PFSK-1 (cell line): ENCODE measurements at regions not wholly inside any gene's neighbourhood (a gene's known extent, or its start where the extent isn't known, plus 50 kb on each side); places are given as distances from the start of the nearest gene placed in this dataset.

Experiments used
- FOXP2 ChIP-seq: optimal IDR thresholded peaks from 2 replicates; pipeline ENCODE3; 2011; ENCODE audit warnings: borderline replicate concordance, control low read depth, inconsistent platforms; ENCODE audit not compliant: insufficient read depth; ENCODE audit errors: extremely low read length, extremely low read depth
- POLR2AphosphoS5 ChIP-seq: IDR thresholded peaks from 2 replicates; pipeline ENCODE4 v1.6.1; 2012; ENCODE audit warnings: low read depth, mild to moderate bottlenecking, control low read depth, low read length, moderate library complexity
- SIN3A ChIP-seq: IDR thresholded peaks from 2 replicates; pipeline ENCODE4 v1.6.1; 2012; ENCODE audit warnings: mild to moderate bottlenecking, low read length, moderate library complexity, borderline replicate concordance; ENCODE audit not compliant: insufficient read depth
- TAF1 ChIP-seq: IDR thresholded peaks from 2 replicates; pipeline ENCODE4 v1.6.1; 2012; ENCODE audit warnings: low read length, control low read depth, borderline replicate concordance; ENCODE audit not compliant: insufficient read depth
- TF ChIP-seq, protein P1 (sequence below), 2 experiments: IDR thresholded peaks; 2 replicates each; pipeline versions ENCODE4 v1.6.1 to v1.8.0; 2011 to 2012; ENCODE audit warnings: low read depth in 2 of 2, low read length in 2 of 2, control low read depth in 1 of 2, inconsistent platforms in 1 of 2, mild to moderate bottlenecking in 1 of 2, moderate library complexity in 1 of 2; ENCODE audit not compliant: insufficient read depth in 1 of 2

DNA sequence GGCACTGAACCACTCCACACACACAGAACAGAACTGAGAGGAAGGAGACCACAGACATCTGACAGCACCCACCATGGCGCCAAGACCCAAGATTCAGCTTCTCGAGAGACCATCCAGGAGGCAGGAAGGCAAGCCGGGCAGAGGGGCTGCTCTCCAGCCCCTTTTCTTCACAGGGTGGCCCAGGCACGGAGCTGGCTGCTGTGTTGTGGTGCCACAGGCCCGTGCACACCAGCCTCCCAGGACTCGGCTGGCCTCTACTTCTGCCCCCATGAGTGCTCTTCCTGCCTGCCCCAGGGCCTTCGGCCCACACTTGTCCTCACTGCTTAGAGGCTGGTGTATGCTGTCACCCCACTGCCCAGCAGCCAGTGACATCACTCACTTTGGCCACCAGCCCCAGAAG lies 547.6 kb upstream of the RAB6C start:
- TF ChIP-seq, protein P1, sequence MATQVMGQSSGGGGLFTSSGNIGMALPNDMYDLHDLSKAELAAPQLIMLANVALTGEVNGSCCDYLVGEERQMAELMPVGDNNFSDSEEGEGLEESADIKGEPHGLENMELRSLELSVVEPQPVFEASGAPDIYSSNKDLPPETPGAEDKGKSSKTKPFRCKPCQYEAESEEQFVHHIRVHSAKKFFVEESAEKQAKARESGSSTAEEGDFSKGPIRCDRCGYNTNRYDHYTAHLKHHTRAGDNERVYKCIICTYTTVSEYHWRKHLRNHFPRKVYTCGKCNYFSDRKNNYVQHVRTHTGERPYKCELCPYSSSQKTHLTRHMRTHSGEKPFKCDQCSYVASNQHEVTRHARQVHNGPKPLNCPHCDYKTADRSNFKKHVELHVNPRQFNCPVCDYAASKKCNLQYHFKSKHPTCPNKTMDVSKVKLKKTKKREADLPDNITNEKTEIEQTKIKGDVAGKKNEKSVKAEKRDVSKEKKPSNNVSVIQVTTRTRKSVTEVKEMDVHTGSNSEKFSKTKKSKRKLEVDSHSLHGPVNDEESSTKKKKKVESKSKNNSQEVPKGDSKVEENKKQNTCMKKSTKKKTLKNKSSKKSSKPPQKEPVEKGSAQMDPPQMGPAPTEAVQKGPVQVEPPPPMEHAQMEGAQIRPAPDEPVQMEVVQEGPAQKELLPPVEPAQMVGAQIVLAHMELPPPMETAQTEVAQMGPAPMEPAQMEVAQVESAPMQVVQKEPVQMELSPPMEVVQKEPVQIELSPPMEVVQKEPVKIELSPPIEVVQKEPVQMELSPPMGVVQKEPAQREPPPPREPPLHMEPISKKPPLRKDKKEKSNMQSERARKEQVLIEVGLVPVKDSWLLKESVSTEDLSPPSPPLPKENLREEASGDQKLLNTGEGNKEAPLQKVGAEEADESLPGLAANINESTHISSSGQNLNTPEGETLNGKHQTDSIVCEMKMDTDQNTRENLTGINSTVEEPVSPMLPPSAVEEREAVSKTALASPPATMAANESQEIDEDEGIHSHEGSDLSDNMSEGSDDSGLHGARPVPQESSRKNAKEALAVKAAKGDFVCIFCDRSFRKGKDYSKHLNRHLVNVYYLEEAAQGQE (IDR thresholded peaks at IDR 0.05; ENCODE audit: insufficient read depth in 1 of 2, low read depth in 2 of 2, low read length in 2 of 2), result no peak
- TF ChIP-seq POLR2AphosphoS5 (no peak), SIN3A (no peak), TAF1 (no peak), FOXP2 (no peak)

GRCh38 chr2:129436809-129437208 lies 542.7 kb upstream of the RAB6C start:
- TF ChIP-seq SIN3A, result no peak
- TF ChIP-seq, protein P1 (IDR thresholded peaks at IDR 0.05; ENCODE audit: insufficient read depth in 1 of 2, low read depth in 2 of 2, low read length in 2 of 2), result no peak
- TF ChIP-seq TAF1, result no peak
- no peak for TF ChIP-seq POLR2AphosphoS5
- TF ChIP-seq FOXP2, result no peak

GRCh38 chr2:129437725-129438124 lies 541.7 kb upstream of the RAB6C start:
- TF ChIP-seq FOXP2 (no peak), TAF1 (no peak), POLR2AphosphoS5 (no peak)

DNA sequence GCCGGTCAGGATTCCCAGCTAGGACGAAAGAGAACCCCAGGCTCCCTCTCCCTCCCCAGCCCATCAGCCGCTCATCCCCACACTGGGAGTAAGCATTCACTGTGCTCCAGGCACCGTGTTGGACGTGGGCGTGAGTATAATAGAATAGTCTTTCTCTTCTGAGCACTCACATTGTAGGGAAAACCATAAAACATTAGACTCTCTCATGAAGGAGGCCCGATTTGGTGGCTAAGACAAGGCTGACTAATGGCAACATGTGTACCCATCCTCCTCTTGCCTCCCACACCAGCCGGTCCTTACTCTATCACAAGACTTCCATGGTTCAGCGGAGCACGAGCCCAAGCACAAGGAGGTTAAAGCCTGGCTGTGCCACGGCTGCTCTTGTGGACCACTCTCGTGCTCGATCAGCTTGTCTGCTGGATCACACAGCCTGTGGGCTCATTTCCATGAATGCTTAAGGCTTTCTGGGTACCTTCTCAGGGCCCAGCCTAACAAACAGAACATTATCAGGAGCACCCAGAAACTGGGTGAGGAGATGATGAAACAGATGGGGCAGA lies 540.9 kb upstream of the RAB6C start:
- TF ChIP-seq TAF1 (no peak), SIN3A (no peak), FOXP2 (no peak), POLR2AphosphoS5 (no peak)
- TF ChIP-seq, protein P1 (IDR thresholded peaks at IDR 0.05; ENCODE audit: insufficient read depth in 1 of 2, low read depth in 2 of 2, low read length in 2 of 2), result no peak

- TF ChIP-seq FOXP2 (no peak), TAF1 (no peak), POLR2AphosphoS5 (no peak), SIN3A (no peak)
- TF ChIP-seq, protein P1 (IDR thresholded peaks at IDR 0.05; ENCODE audit: insufficient read depth in 1 of 2, low read depth in 2 of 2, low read length in 2 of 2), result no peak
Observed at GRCh38 chr2:129439406-129440302, 539.8 kb upstream of the RAB6C start.
